ENCODE measurements at regions not wholly inside any gene's neighbourhood (a gene's known extent, or its start where the extent isn't known, plus 50 kb on each side); places are given as distances from the start of the nearest gene placed in this dataset.

DNA sequence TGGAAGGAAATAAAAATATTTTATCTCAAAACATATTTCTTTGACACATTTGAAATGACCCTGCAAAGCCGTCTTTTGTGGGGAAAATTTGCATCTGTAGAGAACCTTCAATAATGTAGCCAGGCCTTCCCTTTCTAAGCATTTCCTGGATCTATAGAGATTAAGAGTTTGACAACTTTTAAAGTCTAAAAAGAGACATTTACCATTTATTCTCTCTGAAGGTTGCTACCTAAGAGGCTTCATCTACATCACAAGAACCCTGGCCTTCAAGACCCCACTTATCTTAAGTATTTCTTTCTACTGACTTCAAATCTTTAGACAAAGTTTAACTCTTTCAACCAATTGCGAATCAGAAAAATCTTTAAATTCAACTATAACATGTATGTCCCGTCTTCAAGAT, 1639.8 kb downstream of the RPA4 start:
- TF ChIP-seq, protein P1, sequence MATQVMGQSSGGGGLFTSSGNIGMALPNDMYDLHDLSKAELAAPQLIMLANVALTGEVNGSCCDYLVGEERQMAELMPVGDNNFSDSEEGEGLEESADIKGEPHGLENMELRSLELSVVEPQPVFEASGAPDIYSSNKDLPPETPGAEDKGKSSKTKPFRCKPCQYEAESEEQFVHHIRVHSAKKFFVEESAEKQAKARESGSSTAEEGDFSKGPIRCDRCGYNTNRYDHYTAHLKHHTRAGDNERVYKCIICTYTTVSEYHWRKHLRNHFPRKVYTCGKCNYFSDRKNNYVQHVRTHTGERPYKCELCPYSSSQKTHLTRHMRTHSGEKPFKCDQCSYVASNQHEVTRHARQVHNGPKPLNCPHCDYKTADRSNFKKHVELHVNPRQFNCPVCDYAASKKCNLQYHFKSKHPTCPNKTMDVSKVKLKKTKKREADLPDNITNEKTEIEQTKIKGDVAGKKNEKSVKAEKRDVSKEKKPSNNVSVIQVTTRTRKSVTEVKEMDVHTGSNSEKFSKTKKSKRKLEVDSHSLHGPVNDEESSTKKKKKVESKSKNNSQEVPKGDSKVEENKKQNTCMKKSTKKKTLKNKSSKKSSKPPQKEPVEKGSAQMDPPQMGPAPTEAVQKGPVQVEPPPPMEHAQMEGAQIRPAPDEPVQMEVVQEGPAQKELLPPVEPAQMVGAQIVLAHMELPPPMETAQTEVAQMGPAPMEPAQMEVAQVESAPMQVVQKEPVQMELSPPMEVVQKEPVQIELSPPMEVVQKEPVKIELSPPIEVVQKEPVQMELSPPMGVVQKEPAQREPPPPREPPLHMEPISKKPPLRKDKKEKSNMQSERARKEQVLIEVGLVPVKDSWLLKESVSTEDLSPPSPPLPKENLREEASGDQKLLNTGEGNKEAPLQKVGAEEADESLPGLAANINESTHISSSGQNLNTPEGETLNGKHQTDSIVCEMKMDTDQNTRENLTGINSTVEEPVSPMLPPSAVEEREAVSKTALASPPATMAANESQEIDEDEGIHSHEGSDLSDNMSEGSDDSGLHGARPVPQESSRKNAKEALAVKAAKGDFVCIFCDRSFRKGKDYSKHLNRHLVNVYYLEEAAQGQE (IDR thresholded peaks at IDR 0.05; ENCODE audit: low read depth) = no peak
- no peak for TF ChIP-seq YY1 (IDR thresholded peaks at IDR 0.05; ENCODE audit: low read depth)
- TF ChIP-seq RAD21 (IDR thresholded peaks at IDR 0.05; ENCODE audit: low read depth) = no peak
- no peak for TF ChIP-seq NFIC (IDR thresholded peaks at IDR 0.05)
- TF ChIP-seq EP300 (IDR thresholded peaks at IDR 0.05; ENCODE audit: borderline replicate concordance) = no peak
- no peak for TF ChIP-seq CREB1 (IDR thresholded peaks at IDR 0.05; ENCODE audit: low read depth)
- no peak for TF ChIP-seq ZBTB7A (IDR thresholded peaks at IDR 0.05; ENCODE audit: low read depth)
- TF ChIP-seq EGR1 (IDR thresholded peaks at IDR 0.05) = no peak
- TF ChIP-seq, protein P2, sequence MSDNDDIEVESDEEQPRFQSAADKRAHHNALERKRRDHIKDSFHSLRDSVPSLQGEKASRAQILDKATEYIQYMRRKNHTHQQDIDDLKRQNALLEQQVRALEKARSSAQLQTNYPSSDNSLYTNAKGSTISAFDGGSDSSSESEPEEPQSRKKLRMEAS (IDR thresholded peaks at IDR 0.05) = no peak
- TF ChIP-seq FOXM1 (IDR thresholded peaks at IDR 0.05; ENCODE audit: borderline replicate concordance, low read depth) = no peak
- no peak for TF ChIP-seq TEAD4 (IDR thresholded peaks at IDR 0.05)
- TF ChIP-seq TAF1 (IDR thresholded peaks at IDR 0.05; ENCODE audit: low read depth) = no peak
- TF ChIP-seq, protein P3, sequence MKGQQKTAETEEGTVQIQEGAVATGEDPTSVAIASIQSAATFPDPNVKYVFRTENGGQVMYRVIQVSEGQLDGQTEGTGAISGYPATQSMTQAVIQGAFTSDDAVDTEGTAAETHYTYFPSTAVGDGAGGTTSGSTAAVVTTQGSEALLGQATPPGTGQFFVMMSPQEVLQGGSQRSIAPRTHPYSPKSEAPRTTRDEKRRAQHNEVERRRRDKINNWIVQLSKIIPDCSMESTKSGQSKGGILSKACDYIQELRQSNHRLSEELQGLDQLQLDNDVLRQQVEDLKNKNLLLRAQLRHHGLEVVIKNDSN (IDR thresholded peaks at IDR 0.05) = no peak
- no peak for TF ChIP-seq TCF12 (IDR thresholded peaks at IDR 0.05; ENCODE audit: low read depth)
- TF ChIP-seq CEBPB (IDR thresholded peaks at IDR 0.05) = no peak

DNA sequence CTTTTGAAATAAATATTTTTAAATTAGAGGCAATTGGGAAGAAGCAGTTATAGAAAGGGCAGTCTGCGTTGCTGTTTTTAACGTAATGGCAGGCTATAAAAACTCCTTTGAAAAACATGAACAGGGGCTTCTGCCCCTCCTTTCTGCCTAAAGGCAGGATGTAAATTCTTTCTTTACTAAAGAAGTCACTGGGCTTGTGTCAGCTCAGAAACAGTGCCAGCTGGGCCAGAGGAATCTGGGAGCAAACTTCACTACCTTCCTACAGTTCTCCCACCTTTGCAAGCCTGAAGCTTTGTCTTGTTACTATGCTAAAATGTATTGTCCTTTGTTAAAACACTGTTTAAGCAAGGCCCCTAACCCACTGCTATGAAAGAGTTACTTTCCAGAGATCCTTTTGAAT, 1664.8 kb downstream of the RPA4 start:
- no peak for TF ChIP-seq TEAD4 (IDR thresholded peaks at IDR 0.05)
- no peak for TF ChIP-seq ZBTB7A (IDR thresholded peaks at IDR 0.05; ENCODE audit: low read depth)
- no peak for TF ChIP-seq RAD21 (IDR thresholded peaks at IDR 0.05; ENCODE audit: low read depth)
- TF ChIP-seq NFIC (IDR thresholded peaks at IDR 0.05) = no peak
- TF ChIP-seq, protein P1 (IDR thresholded peaks at IDR 0.05; ENCODE audit: low read depth) = no peak
- TF ChIP-seq EP300 (IDR thresholded peaks at IDR 0.05; ENCODE audit: borderline replicate concordance) = no peak
- no peak for TF ChIP-seq TCF12 (IDR thresholded peaks at IDR 0.05; ENCODE audit: low read depth)
- TF ChIP-seq CEBPB (IDR thresholded peaks at IDR 0.05) = no peak
- no peak for TF ChIP-seq FOXM1 (IDR thresholded peaks at IDR 0.05; ENCODE audit: borderline replicate concordance, low read depth)
- no peak for TF ChIP-seq YY1 (IDR thresholded peaks at IDR 0.05; ENCODE audit: low read depth)
- no peak for TF ChIP-seq TAF1 (IDR thresholded peaks at IDR 0.05; ENCODE audit: low read depth)
- no peak for TF ChIP-seq CREB1 (IDR thresholded peaks at IDR 0.05; ENCODE audit: low read depth)
- TF ChIP-seq, protein P2 (IDR thresholded peaks at IDR 0.05) = no peak

DNA sequence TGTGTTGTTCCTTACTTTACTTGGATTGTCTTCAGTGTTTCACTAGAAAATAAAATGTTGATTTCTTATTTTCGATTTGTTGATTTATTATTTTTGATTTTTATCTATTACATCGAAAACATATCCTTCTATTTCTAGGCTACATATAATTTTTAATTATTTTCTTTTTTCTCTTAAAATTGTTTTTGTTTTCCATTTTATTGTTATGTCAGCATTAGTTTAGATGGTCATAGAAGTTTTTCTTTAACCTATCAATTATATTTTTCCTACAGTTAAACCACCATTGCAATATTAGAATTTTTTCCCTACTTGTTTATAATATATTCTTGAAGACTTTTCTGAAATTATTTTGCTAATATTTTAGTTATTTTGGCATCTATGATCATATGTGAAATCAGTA, 1685.1 kb downstream of the RPA4 start:
- TF ChIP-seq NFIC (IDR thresholded peaks at IDR 0.05) (no peak), EP300 (IDR thresholded peaks at IDR 0.05; ENCODE audit: borderline replicate concordance) (no peak), YY1 (IDR thresholded peaks at IDR 0.05; ENCODE audit: low read depth) (no peak), CREB1 (IDR thresholded peaks at IDR 0.05; ENCODE audit: low read depth) (no peak), ZBTB7A (IDR thresholded peaks at IDR 0.05; ENCODE audit: low read depth) (no peak), CEBPB (IDR thresholded peaks at IDR 0.05) (no peak), TEAD4 (IDR thresholded peaks at IDR 0.05) (no peak), RAD21 (IDR thresholded peaks at IDR 0.05; ENCODE audit: low read depth) (no peak)
- TF ChIP-seq, protein P2 (IDR thresholded peaks at IDR 0.05) = no peak
- TF ChIP-seq, protein P3 (IDR thresholded peaks at IDR 0.05) = no peak

DNA sequence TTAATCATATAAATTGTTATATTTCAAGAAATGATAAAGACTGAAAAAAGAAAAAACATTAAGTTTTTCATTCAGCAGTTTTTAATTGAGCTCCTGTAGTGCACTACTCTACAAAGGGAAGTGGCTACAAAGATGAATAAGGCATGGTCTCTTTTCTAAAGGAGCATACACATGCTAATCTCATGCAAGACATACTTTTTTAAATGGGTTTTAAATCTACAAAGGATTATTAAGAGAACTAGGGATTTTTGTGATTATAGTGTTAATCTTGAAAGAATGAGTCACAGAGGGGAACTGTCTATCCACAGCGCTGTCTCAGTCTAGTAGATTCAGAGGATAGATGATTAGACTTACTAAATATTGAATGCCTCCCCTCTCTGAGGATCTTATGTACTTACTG, 1722.2 kb downstream of the RPA4 start:
- no peak for TF ChIP-seq CEBPB (IDR thresholded peaks at IDR 0.05)
- TF ChIP-seq FOXM1 (IDR thresholded peaks at IDR 0.05; ENCODE audit: borderline replicate concordance, low read depth) = no peak
- TF ChIP-seq NFIC (IDR thresholded peaks at IDR 0.05) = no peak
- TF ChIP-seq EP300 (IDR thresholded peaks at IDR 0.05; ENCODE audit: borderline replicate concordance) = no peak
- TF ChIP-seq, protein P2 (IDR thresholded peaks at IDR 0.05) = no peak
- TF ChIP-seq, protein P3 (IDR thresholded peaks at IDR 0.05) = no peak
- TF ChIP-seq, protein P1 (IDR thresholded peaks at IDR 0.05; ENCODE audit: low read depth) = no peak

Data from Ishikawa (cell line).